Hepatocyte (in vitro differentiated cells): ENCODE measurements at regions not wholly inside any gene's neighbourhood (a gene's known extent, or its start where the extent isn't known, plus 50 kb on each side); places are given as distances from the start of the nearest gene placed in this dataset.

Experiments
- CTCF ChIP-seq: fragments of 200-600 bp; sonication (generic); IDR thresholded peaks from 2 replicates; pipeline ENCODE4 v1.5.1; 2016; ENCODE audit warnings: antibody characterized with exemption, mild to moderate bottlenecking; ENCODE audit not compliant: poor library complexity
- EZH2 ChIP-seq: fragments of 200-600 bp; sonication (generic); IDR thresholded peaks from 2 replicates; pipeline ENCODE4 v1.6.1; 2016; ENCODE audit warnings: antibody characterized with exemption, mild to moderate bottlenecking, borderline replicate concordance

GRCh38 chr12:118742431-118742830, 238.9 kb upstream of the SRRM4 start:
- TF ChIP-seq CTCF (no peak), EZH2 (no peak)
